Body of pancreas (tissue), 4 donors: ENCODE measurements at regions not wholly inside any gene's neighbourhood (a gene's known extent, or its start where the extent isn't known, plus 50 kb on each side); places are given as distances from the start of the nearest gene placed in this dataset.
A peak's percentile ranks its signal among the peaks of the same experiment; 100 is the strongest.

Source experiments
- ATAC-seq: fragments of 150-250 bp; one replicate; pipeline ENCODE4 v1.9.1; 2016
- DNase-seq, 4 donors: peaks; one replicate each; pipeline ENCODE4 v3.0.0-alpha.2; 2019
- H3K27ac ChIP-seq, 4 donors: fragments of 200-600 bp; sonication (generic); 1 replicate in 3 of 4; 2 replicates in 1 of 4; pipeline versions ENCODE4 v1.5.1 to v1.6.1; 2016 to 2019; ENCODE audit warnings: mild to moderate bottlenecking in 1 of 4, mixed read lengths in 1 of 4, moderate library complexity in 1 of 4
- H3K27me3 ChIP-seq, 2 donors: fragments of 200-600 bp; sonication (generic); one replicate each; pipeline ENCODE4 v1.6.0; 2016; ENCODE audit warnings: mild to moderate bottlenecking in 1 of 2
- H3K36me3 ChIP-seq, 2 donors: fragments of 200-600 bp; sonication (generic); replicated peaks in 1 of 2; 2 replicates each; pipeline ENCODE4 v1.5.1; 2016; ENCODE audit warnings: low read depth in 2 of 2; ENCODE audit not compliant: insufficient read depth in 1 of 2
- H3K4me1 ChIP-seq: fragments of 200-600 bp; sonication (generic); one replicate; pipeline ENCODE4 v1.6.0; 2016
- H3K4me3 ChIP-seq, 2 donors: fragments of 200-600 bp; sonication (generic); 1 replicate in 1 of 2; 2 replicates in 1 of 2; pipeline ENCODE4 v1.5.1; 2016 to 2019
- H3K9me3 ChIP-seq, 3 donors: fragments of 200-600 bp; sonication (generic); 1 replicate in 2 of 3; 2 replicates in 1 of 3; pipeline ENCODE4 v1.5.1; 2016
- POLR2A ChIP-seq, 3 donors: fragments of 450-650 bp; IDR thresholded peaks; one replicate each; pipeline ENCODE4 v1.6.1; 2016; ENCODE audit warnings: antibody characterized with exemption in 3 of 3, mild to moderate bottlenecking in 2 of 3
- WGBS, 2 donors: methylation state at CpG; one replicate each; pipeline ENCODE4 v1.1.5; 2017; 5-methylcytosine and 5-hydroxymethylcytosine counted together
- intact Hi-C: fragments of 100-400 bp; cut with DNase I; formaldehyde crosslinking; loops from one replicate; pipeline ENCODE4 v1.15.1; 2023
- TF ChIP-seq, protein P1 (sequence below), 7 experiments: fragments of 450-650 bp in 4 of 7; fragments of 200-600 bp in 3 of 7; sonication (generic) in 3 of 7; IDR thresholded peaks; one replicate each; pipeline ENCODE4 v1.5.1; 2016 to 2019; ENCODE audit warnings: antibody characterized with exemption in 7 of 7

DNA sequence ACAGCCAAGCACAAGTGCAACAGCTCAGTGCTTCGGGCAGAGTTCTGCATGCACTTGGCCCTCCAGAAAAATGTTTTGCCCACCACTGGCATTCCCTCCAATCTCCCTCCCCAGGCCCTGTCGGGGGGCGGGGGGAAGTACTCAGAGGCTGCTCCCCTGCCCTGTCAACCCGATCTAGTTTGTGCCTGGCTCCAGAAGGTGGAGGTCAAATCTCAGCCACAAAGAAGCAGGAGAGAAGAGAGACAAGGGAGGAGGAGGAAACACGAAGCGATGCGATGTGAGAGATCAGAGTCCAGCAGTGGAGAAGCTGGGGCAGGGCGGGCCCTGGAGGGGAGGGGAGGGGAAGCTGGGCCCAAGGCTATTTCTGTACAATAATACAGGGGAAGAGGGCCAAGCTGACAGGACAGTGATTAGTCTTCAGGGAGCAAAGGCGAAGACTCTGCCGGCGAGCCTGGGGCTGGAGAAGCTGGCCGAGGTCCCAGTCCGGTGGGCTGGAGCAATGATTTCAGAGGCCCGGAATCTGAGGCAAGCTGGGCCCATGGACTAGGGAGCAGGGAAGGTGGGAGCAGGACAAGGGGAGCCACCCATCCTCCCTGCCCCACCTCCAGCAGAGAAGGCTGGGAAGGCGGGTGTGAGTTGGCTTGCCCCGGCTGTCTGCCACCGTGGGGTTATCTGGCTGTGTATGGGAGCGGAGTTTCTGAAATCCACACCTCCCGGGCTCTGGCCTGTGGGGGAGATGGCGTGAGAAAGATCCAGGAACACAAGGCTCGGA lies 167.1 kb downstream of the EFNB1 start:
- ATAC-seq (peak; percentile 35), DNase-seq (peak in 3 of 4 donors; percentile 22 to 29 (median 26))
- H3K9me3 ChIP-seq = no peaks in the 10 kb centered on the region
- WGBS, 2 donors = 44 to 45% methylated on average over 10 to 18 of the region's 21 CpGs
- no peaks in the 10 kb centered on the region for H3K36me3 ChIP-seq
- intact Hi-C loops = no loop called here
- H3K27ac ChIP-seq = peak overlapping the region in 1 of 4 donors; percentile 32
- no peak overlapping the region for H3K4me3 ChIP-seq
- H3K4me1 ChIP-seq = peaks cover 7% of the 10 kb centered on the region
- H3K27me3 ChIP-seq = no peaks in the 10 kb centered on the region
- TF ChIP-seq, protein P1, sequence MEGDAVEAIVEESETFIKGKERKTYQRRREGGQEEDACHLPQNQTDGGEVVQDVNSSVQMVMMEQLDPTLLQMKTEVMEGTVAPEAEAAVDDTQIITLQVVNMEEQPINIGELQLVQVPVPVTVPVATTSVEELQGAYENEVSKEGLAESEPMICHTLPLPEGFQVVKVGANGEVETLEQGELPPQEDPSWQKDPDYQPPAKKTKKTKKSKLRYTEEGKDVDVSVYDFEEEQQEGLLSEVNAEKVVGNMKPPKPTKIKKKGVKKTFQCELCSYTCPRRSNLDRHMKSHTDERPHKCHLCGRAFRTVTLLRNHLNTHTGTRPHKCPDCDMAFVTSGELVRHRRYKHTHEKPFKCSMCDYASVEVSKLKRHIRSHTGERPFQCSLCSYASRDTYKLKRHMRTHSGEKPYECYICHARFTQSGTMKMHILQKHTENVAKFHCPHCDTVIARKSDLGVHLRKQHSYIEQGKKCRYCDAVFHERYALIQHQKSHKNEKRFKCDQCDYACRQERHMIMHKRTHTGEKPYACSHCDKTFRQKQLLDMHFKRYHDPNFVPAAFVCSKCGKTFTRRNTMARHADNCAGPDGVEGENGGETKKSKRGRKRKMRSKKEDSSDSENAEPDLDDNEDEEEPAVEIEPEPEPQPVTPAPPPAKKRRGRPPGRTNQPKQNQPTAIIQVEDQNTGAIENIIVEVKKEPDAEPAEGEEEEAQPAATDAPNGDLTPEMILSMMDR (IDR thresholded peaks at IDR 0.05) = no peak
- no peak for TF ChIP-seq POLR2A (IDR thresholded peaks at IDR 0.05)

DNA sequence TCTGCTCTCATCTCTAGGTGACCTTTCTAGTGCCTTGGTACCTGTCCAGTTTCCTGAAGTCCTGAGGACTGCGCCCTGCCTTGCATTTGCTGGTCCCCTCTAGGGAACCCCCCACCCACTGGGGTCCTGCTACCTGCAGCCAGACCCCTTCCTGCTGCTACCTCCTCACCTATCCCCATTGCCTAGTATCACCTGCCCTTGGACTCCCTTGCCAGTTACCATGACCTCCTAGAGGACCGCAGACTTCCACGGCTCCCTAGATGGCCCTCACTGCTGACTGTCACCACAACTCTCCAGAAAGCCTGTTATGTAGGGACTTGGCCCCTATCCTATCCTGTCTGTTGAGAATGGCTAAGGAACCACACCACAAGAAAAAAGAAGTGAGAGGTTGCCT lies 166.6 kb downstream of the EFNB1 start:
- intact Hi-C loops = no loop called here
- H3K27ac ChIP-seq = peak overlapping the region in 1 of 4 donors; percentile 32
- 84% methylated on average over 3 of the region's 3 CpGs for WGBS, 2 donors

DNA sequence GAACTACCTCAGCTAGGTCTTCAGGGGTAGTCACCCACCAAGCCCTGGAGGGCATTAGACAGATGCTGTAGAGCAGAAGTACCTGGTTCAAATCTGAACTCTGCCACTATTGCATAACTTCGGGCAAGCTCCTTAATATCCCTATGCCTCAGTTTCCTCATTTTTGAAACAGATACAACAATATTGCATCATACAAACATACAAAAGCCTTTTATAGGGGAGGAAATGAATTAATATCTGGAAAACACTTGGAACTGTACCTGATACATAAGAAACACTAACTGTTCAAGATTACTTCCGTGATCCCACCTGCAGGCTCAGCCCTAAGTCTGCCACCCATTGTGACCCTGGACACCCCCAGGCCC lies 166.1 kb downstream of the EFNB1 start:
- Histone ChIP-seq H3K27me3 (no peaks in the 10 kb centered on the region), H3K9me3 (no peaks in the 10 kb centered on the region), H3K4me3 (no peak overlapping the region), H3K4me1 (peaks cover 15% of the 10 kb centered on the region), H3K27ac (no peak overlapping the region), H3K36me3 (no peaks in the 10 kb centered on the region)
- DNase-seq (no peak), ATAC-seq (no peak)
- intact Hi-C loops = no loop called here
- TF ChIP-seq, protein P1 (IDR thresholded peaks at IDR 0.05) = no peak
- TF ChIP-seq POLR2A (IDR thresholded peaks at IDR 0.05) = no peak
- WGBS, 2 donors = 80 to 81% methylated on average over 2 of the region's 2 CpGs

More for the DNA sequence above, 166.6 kb downstream of the EFNB1 start:
- no peaks in the 10 kb centered on the region for H3K9me3 ChIP-seq
- H3K4me1 ChIP-seq = peaks cover 10% of the 10 kb centered on the region
- DNase-seq = no peak
- TF ChIP-seq, protein P1 (IDR thresholded peaks at IDR 0.05) = no peak
- TF ChIP-seq POLR2A (IDR thresholded peaks at IDR 0.05) = no peak
- H3K27me3 ChIP-seq = no peaks in the 10 kb centered on the region
- H3K36me3 ChIP-seq = no peaks in the 10 kb centered on the region
- no peak overlapping the region for H3K4me3 ChIP-seq
- no peak for ATAC-seq

DNA sequence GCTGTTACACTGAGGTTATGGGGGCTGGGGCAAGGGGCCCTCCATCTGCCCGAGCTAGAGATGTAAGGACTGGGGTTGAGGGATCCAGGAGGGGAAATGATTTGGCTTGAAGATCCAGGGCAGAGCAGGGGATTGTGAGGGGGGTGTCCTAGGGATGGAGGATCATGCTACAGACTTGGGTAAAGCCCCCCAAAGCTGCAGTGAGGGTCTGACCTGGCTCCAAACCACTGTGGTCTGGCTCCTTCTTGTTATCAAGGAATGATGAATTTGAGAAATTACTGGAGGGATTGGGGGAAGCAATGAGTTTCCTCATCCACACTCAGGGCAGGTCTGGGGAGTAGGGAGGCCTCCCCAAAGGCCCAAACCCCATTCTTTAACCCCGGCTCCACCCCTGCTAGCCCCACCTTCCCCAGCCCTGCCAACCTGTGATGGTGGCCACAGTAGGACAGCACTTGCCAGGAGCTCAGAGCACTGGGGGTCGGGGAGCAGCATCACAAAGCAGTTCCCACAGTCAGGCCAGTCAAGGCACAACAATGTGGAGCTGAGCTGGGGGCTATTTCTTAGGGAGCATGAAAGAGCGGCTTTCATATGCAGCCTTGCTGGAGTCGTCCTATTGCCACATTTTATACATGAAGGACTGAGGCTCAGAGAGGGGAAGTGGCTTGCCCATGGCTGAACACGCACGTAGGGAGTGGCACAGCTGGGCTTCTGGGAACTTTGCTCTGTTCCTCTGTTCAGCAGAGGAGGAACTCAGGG lies 165.5 kb downstream of the EFNB1 start:
- 82 to 100% methylated on average over 1 to 2 of the region's 7 CpGs for WGBS, 2 donors
- peaks cover 21% of the 10 kb centered on the region for H3K4me1 ChIP-seq
- no peaks in the 10 kb centered on the region for H3K27me3 ChIP-seq
- DNase-seq = peak in 1 of 4 donors; percentile 21
- ATAC-seq = no peak
- TF ChIP-seq, protein P1 (IDR thresholded peaks at IDR 0.05) = no peak
- TF ChIP-seq POLR2A (IDR thresholded peaks at IDR 0.05) = no peak
- no peak overlapping the region for H3K4me3 ChIP-seq
- intact Hi-C loops = no loop called here
- H3K9me3 ChIP-seq = no peaks in the 10 kb centered on the region
- H3K36me3 ChIP-seq = no peaks in the 10 kb centered on the region
- no peak overlapping the region for H3K27ac ChIP-seq
